HT1080 (cell line): ENCODE measurements at regions not wholly inside any gene's neighbourhood (a gene's known extent, or its start where the extent isn't known, plus 50 kb on each side); places are given as distances from the start of the nearest gene placed in this dataset.
"Not testable (repeated sequence)": the region's sequence is repeated elsewhere in the genome, so short reads cannot be mapped to it uniquely, and the experiment has no call there.

Source experiments
- DNase-seq: peaks from one replicate; pipeline ENCODE4 v3.0.0-alpha.2; 2015; ENCODE audit warnings: low read depth

GRCh38 chr2:145906354-145906753 lies 1386.4 kb upstream of the ZEB2 start:
- peak; percentile 87 for DNase-seq

GRCh38 chr2:145905371-145905770 lies 1385.5 kb upstream of the ZEB2 start:
- no peak for DNase-seq

- DNase-seq = no peak
Measured at GRCh38 chr2:145897151-145897550, 1377.2 kb upstream of the ZEB2 start.

- DNase-seq = no peak
Measured at GRCh38 chr2:145887915-145888314, 1368.0 kb upstream of the ZEB2 start.

- not testable (repeated sequence) for DNase-seq
Measured at GRCh38 chr2:145880997-145881396, 1361.1 kb upstream of the ZEB2 start.

GRCh38 chr2:145875016-145875415 lies 1355.1 kb upstream of the ZEB2 start:
- no peak for DNase-seq

GRCh38 chr2:145874466-145874865 lies 1354.5 kb upstream of the ZEB2 start:
- DNase-seq = peak; percentile 21

- no peak for DNase-seq
Measured at GRCh38 chr2:145864501-145864900, 1344.6 kb upstream of the ZEB2 start.

- DNase-seq = no peak
Measured at GRCh38 chr2:145861940-145862339, 1342.0 kb upstream of the ZEB2 start.

GRCh38 chr2:145860083-145860482 lies 1340.2 kb upstream of the ZEB2 start:
- no peak for DNase-seq

- DNase-seq = no peak
Measured at GRCh38 chr2:145855142-145855541, 1335.2 kb upstream of the ZEB2 start.

- no peak for DNase-seq
Measured at GRCh38 chr2:145854039-145854755, 1334.3 kb upstream of the ZEB2 start.

GRCh38 chr2:145851730-145852129 lies 1331.8 kb upstream of the ZEB2 start:
- no peak for DNase-seq

GRCh38 chr2:145849466-145849865 lies 1329.5 kb upstream of the ZEB2 start:
- DNase-seq = no peak

GRCh38 chr2:145846982-145847381 lies 1327.1 kb upstream of the ZEB2 start:
- DNase-seq = no peak

GRCh38 chr2:145845923-145846322 lies 1326.0 kb upstream of the ZEB2 start:
- no peak for DNase-seq

GRCh38 chr2:145845207-145845894 lies 1325.4 kb upstream of the ZEB2 start:
- DNase-seq = no peak

GRCh38 chr2:145841973-145842372 lies 1322.1 kb upstream of the ZEB2 start:
- DNase-seq = no peak

GRCh38 chr2:145836986-145837385 lies 1317.1 kb upstream of the ZEB2 start:
- DNase-seq = no peak

GRCh38 chr2:145835665-145836064 lies 1315.7 kb upstream of the ZEB2 start:
- no peak for DNase-seq

- DNase-seq = no peak
Measured at GRCh38 chr2:145832681-145833080, 1312.8 kb upstream of the ZEB2 start.

GRCh38 chr2:145829931-145830330 lies 1310.0 kb upstream of the ZEB2 start:
- DNase-seq = no peak

- no peak for DNase-seq
Measured at GRCh38 chr2:145827235-145827634, 1307.3 kb upstream of the ZEB2 start.
